ENCODE measurements at regions not wholly inside any gene's neighbourhood (a gene's known extent, or its start where the extent isn't known, plus 50 kb on each side); places are given as distances from the start of the nearest gene placed in this dataset.

GRCh38 chr16:85162478-85163277 is 50.4 kb upstream of the CIBAR2 start:
- ATAC-seq, result peak; percentile 76
- DNase-seq (ENCODE audit: missing footprints), result peak; percentile 82
- intact Hi-C loops (cut with DNase I), result no loop called here

GRCh38 chr16:85163278-85164112 is 51.2 kb upstream of the CIBAR2 start:
- peak; percentile 53 for DNase-seq (ENCODE audit: missing footprints)
- intact Hi-C loops (cut with DNase I), result no loop called here
- ATAC-seq, result no peak

- no peak for DNase-seq (ENCODE audit: missing footprints)
- intact Hi-C loops (cut with DNase I), result no loop called here
These were observed 52.2 kb upstream of the CIBAR2 start for GRCh38 chr16:85164431-85164830.

GRCh38 chr16:85164838-85165516 is 52.7 kb upstream of the CIBAR2 start:
- peak; percentile 68 for DNase-seq (ENCODE audit: missing footprints)

More at GRCh38 chr16:85164431-85164830, 52.2 kb upstream of the CIBAR2 start:
- ATAC-seq, result no peak

GRCh38 chr16:85165781-85166180 is 53.5 kb upstream of the CIBAR2 start:
- ATAC-seq (no peak), DNase-seq (ENCODE audit: missing footprints) (no peak)
- intact Hi-C loops (cut with DNase I), result no loop called here

More at GRCh38 chr16:85164838-85165516, 52.7 kb upstream of the CIBAR2 start:
- intact Hi-C loops (cut with DNase I), result no loop called here
- ATAC-seq, result no peak

- intact Hi-C loops (cut with DNase I), result no loop called here
- DNase-seq (ENCODE audit: missing footprints) (no peak), ATAC-seq (no peak)
These were observed 54.0 kb upstream of the CIBAR2 start for GRCh38 chr16:85166281-85166680.

GRCh38 chr16:85166699-85167588 is 54.7 kb upstream of the CIBAR2 start:
- ATAC-seq (no peak), DNase-seq (ENCODE audit: missing footprints) (no peak)
- intact Hi-C loops (cut with DNase I), result no loop called here

GRCh38 chr16:85167589-85168537 is 55.6 kb upstream of the CIBAR2 start:
- intact Hi-C loops (cut with DNase I), result no loop called here
- ATAC-seq, result no peak
- no peak for DNase-seq (ENCODE audit: missing footprints)

GRCh38 chr16:85168732-85169256 is 56.5 kb upstream of the CIBAR2 start:
- intact Hi-C loops (cut with DNase I), result no loop called here
- DNase-seq (ENCODE audit: missing footprints), result peak; percentile 80

GRCh38 chr16:85169333-85170065 is 57.2 kb upstream of the CIBAR2 start:
- DNase-seq (ENCODE audit: missing footprints) (no peak), ATAC-seq (no peak)
- intact Hi-C loops (cut with DNase I), result loop anchor here (5.0 kb wide), 2 partner anchors 38 to 47 kb away; no protein-coding TSS in a partner anchor

More at GRCh38 chr16:85168732-85169256, 56.5 kb upstream of the CIBAR2 start:
- ATAC-seq, result no peak

GRCh38 chr16:85170066-85170491 is 57.8 kb upstream of the CIBAR2 start:
- no peak for ATAC-seq

GRCh38 chr16:85170590-85171003 is 58.3 kb upstream of the CIBAR2 start:
- no peak for DNase-seq (ENCODE audit: missing footprints)
- intact Hi-C loops (cut with DNase I), result loop anchor here (5.0 kb wide), 2 partner anchors 37 to 48 kb away; no protein-coding TSS in a partner anchor
- peak; percentile 17 for ATAC-seq

More at GRCh38 chr16:85170066-85170491, 57.8 kb upstream of the CIBAR2 start:
- no peak for DNase-seq (ENCODE audit: missing footprints)
- intact Hi-C loops (cut with DNase I), result loop anchor here (5.0 kb wide), 2 partner anchors 37 to 48 kb away; no protein-coding TSS in a partner anchor

GRCh38 chr16:85171004-85171758 is 58.9 kb upstream of the CIBAR2 start:
- intact Hi-C loops (cut with DNase I), result loop anchor here (5.0 kb wide), 2 partner anchors 36 to 49 kb away; no protein-coding TSS in a partner anchor
- DNase-seq (ENCODE audit: missing footprints), result no peak
- no peak for ATAC-seq

GRCh38 chr16:85171759-85172454 is 59.6 kb upstream of the CIBAR2 start:
- intact Hi-C loops (cut with DNase I), result loop anchor here (5.0 kb wide), 2 partner anchors 35 to 50 kb away; no protein-coding TSS in a partner anchor
- ATAC-seq, result no peak
- DNase-seq (ENCODE audit: missing footprints), result no peak

Measured in Right ventricle myocardium inferior (tissue), 1 donor.